GM12874 (cell line): ENCODE measurements at regions not wholly inside any gene's neighbourhood (a gene's known extent, or its start where the extent isn't known, plus 50 kb on each side); places are given as distances from the start of the nearest gene placed in this dataset.

Experiments
- TF ChIP-seq, protein P1 (sequence below): IDR thresholded peaks from 2 replicates; pipeline ENCODE4 v1.5.1; 2011; ENCODE audit warnings: low read depth, mild to moderate bottlenecking, control low read depth, low read length, moderate library complexity; ENCODE audit not compliant: insufficient read depth

DNA sequence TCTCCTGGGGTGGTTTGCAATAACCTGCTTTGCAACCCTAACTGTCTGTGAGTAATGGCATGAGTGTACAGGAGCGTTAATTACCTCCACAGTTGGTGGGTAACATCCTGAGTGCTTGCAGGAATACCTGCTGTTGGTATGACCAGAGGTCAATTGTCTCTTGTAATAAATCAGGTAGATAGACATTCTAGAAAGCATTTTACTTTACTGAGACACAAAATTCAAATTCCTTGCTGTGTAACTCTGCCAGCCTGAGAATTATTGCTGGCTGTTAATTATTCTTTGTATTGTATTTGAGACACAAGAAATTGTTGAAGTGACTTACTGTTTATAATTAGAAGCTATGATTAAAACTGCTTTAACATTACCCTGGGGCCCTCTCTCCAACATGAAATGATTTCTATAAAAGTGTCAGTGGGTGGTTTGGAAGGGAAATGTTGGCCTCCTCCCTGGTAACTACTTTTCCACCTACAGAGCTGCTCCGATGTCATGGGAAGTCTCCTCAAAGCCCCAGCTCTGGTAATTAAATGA lies 150.8 kb upstream of the ADCY2 start:
- TF ChIP-seq, protein P1, sequence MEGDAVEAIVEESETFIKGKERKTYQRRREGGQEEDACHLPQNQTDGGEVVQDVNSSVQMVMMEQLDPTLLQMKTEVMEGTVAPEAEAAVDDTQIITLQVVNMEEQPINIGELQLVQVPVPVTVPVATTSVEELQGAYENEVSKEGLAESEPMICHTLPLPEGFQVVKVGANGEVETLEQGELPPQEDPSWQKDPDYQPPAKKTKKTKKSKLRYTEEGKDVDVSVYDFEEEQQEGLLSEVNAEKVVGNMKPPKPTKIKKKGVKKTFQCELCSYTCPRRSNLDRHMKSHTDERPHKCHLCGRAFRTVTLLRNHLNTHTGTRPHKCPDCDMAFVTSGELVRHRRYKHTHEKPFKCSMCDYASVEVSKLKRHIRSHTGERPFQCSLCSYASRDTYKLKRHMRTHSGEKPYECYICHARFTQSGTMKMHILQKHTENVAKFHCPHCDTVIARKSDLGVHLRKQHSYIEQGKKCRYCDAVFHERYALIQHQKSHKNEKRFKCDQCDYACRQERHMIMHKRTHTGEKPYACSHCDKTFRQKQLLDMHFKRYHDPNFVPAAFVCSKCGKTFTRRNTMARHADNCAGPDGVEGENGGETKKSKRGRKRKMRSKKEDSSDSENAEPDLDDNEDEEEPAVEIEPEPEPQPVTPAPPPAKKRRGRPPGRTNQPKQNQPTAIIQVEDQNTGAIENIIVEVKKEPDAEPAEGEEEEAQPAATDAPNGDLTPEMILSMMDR = no peak

DNA sequence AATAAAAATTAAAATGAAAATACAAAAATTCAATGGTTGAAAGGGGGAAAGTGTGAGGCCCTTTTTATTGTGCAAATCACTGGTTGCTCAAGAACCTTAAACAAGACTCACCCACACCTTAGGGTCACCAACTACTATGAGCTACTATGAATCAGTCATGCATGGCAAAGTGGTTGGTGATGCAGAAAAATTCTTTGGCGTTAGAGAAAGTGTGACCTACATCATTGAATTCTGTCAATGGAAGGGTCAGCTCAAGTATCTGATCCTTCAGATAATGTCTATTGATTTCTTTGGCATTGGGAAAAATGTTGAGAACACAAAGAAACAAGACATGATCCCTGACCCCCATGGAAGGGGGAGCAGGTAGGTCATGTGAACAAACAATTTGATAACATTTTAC lies 149.7 kb upstream of the ADCY2 start:
- TF ChIP-seq, protein P1 = no peak

DNA sequence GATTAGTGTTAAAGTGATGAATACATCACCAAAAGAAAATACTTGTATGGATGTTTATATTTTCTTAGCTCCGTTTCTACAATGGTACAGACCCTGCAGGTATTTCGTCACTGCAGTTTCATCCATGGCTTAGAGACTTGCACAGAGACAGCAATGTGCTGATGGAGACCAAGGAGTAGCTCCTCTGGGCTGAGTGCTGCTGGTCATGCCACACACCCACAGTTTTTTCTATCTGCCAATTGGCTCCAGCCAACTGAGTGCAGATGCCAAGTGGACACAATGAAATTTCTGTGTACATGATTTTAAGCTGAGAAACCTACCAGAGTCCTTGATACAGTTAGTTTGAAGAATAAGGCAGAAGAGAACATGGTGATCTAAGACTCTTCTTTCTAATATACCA lies 145.9 kb upstream of the ADCY2 start:
- TF ChIP-seq, protein P1 = no peak

DNA sequence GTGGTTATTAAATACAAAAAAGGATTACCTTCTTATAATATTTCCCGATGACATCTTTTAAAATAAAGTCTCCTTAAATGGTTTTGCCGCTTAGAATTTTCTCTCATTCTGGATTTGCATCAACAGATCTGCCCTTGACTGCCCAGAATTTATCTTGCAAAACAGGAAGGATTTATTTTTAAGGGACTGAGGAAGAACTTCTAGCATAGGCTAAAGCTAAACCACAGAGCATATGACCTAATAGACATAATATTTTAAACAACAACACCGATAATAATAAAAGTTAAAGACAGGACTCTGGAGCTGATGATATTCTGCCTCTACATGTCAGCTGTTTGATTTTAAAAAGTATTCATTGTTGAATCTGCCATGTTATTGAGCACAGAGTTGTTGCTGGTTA lies 145.3 kb upstream of the ADCY2 start:
- TF ChIP-seq, protein P1 = no peak

DNA sequence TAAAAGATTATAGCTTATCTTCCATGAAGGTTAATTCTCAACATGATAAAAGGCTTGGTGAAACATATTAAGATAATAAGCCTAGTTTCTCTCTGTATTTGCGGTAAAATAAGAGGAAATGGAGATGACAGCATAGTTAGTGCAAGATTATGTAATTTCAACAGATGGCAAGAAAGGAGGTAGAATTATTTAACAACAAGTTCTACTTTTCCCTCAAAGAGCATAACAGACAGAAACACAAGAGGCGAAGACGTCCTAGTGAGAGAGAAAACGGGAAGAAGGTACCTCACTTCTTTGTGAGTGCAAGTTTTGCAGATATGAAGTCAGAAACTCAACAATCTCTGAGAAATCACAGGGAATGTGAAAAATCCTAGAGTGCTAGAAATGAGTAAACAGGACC lies 144.8 kb upstream of the ADCY2 start:
- TF ChIP-seq, protein P1 = no peak

DNA sequence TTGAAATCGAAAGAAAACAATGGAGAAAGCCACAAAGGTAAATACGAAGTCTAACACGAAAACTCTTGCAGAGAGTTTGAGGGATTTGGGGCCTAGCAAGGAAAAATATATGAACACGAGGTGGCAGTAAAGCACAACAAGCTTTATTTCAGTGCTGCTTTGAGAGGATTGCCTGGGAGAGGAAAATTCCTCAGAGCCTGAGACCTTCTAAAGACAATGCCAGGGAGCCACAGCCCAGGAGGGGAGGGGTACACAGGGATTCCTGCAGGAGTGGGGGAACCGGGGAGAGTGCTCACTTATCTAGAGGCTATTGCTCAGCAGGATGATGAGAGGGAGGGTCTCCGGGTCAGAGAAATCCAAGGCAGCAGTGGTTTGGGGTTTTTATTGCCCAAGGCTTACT lies 134.9 kb upstream of the ADCY2 start:
- TF ChIP-seq, protein P1 = 0 out of 2 replicates have a peak, but pooled peaks have one; percentile 29

DNA sequence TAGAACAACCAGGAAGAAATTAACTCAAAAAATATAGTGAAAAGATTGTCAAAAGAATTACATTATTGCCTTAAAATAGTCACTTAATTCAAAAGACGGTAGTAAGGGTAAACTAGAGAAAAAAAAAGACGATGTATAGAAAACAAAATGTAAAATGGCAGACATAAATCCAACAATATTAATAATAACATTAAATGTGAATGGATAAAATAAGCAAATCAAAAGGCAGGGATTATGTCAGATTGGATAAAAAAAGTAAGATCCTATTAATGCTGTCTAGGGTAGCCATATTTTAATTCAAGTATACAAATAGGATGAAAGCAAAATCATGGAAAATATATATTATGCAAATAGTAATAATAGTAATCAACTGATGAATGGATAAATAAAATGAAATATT lies 134.0 kb upstream of the ADCY2 start:
- TF ChIP-seq, protein P1 = no peak
